ENCODE measurements at regions not wholly inside any gene's neighbourhood (a gene's known extent, or its start where the extent isn't known, plus 50 kb on each side); places are given as distances from the start of the nearest gene placed in this dataset.

GRCh38 chr5:3300726-3301125 is 294.9 kb upstream of the IRX1 start:
- WGBS, 2 donors (ENCODE audit: low coverage in 1 of 2), result 19 to 50% methylated on average over 3 to 13 of the region's 13 CpGs
- intact Hi-C loops (cut with DNase I; ENCODE audit: low total_unique reads) (no loop called here), in situ Hi-C loops (cut with MboI; ENCODE audit: low pct_ligation_motif_present in 1 of 4, low pct_unique_long_range_greater_than_20kb in 1 of 4, low sequenced_read_pairs in 3 of 4) (no loop called here)
- no peaks in the 10 kb centered on the region for H3K36me3 ChIP-seq
- no peak overlapping the region for H3K27ac ChIP-seq
- H3K4me3 ChIP-seq, result no peak overlapping the region
- no peaks in the 10 kb centered on the region for H3K27me3 ChIP-seq
- H3K4me1 ChIP-seq, result no peaks in the 10 kb centered on the region
- no peaks in the 10 kb centered on the region for H3K9me3 ChIP-seq
- DNase-seq, result no peak
- TF ChIP-seq POLR2A (IDR thresholded peaks at IDR 0.05), result no peak
- no peak for TF ChIP-seq CTCF (IDR thresholded peaks at IDR 0.05)
- no peak for TF ChIP-seq EP300 (IDR thresholded peaks at IDR 0.05; ENCODE audit: low read depth)
- no peak for TF ChIP-seq POLR2AphosphoS5 (IDR thresholded peaks at IDR 0.05)

- Histone ChIP-seq H3K36me3 (no peaks in the 10 kb centered on the region), H3K27ac (no peak overlapping the region), H3K9me3 (no peaks in the 10 kb centered on the region), H3K4me1 (no peaks in the 10 kb centered on the region), H3K4me3 (no peak overlapping the region), H3K27me3 (no peaks in the 10 kb centered on the region)
- DNase-seq, result no peak
- 70 to 74% methylated on average over 3 to 7 of the region's 7 CpGs for WGBS, 2 donors (ENCODE audit: low coverage in 1 of 2)
- in situ Hi-C loops (cut with MboI; ENCODE audit: low pct_ligation_motif_present in 1 of 4, low pct_unique_long_range_greater_than_20kb in 1 of 4, low sequenced_read_pairs in 3 of 4), result no loop called here
- intact Hi-C loops (cut with DNase I; ENCODE audit: low total_unique reads), result no loop called here
- TF ChIP-seq POLR2AphosphoS5 (IDR thresholded peaks at IDR 0.05) (no peak), EP300 (IDR thresholded peaks at IDR 0.05; ENCODE audit: low read depth) (no peak), CTCF (IDR thresholded peaks at IDR 0.05) (no peak), POLR2A (IDR thresholded peaks at IDR 0.05) (no peak)
These were observed 296.2 kb upstream of the IRX1 start for GRCh38 chr5:3299441-3299840.

GRCh38 chr5:3297853-3298252 is 297.8 kb upstream of the IRX1 start:
- no peaks in the 10 kb centered on the region for H3K4me1 ChIP-seq
- in situ Hi-C loops (cut with MboI; ENCODE audit: low pct_ligation_motif_present in 1 of 4, low pct_unique_long_range_greater_than_20kb in 1 of 4, low sequenced_read_pairs in 3 of 4) (no loop called here), intact Hi-C loops (cut with DNase I; ENCODE audit: low total_unique reads) (no loop called here)
- no peak overlapping the region for H3K4me3 ChIP-seq
- no peaks in the 10 kb centered on the region for H3K36me3 ChIP-seq
- H3K27ac ChIP-seq, result no peak overlapping the region
- TF ChIP-seq CTCF (IDR thresholded peaks at IDR 0.05) (no peak), POLR2A (IDR thresholded peaks at IDR 0.05) (no peak), EP300 (IDR thresholded peaks at IDR 0.05; ENCODE audit: low read depth) (no peak), POLR2AphosphoS5 (IDR thresholded peaks at IDR 0.05) (no peak)
- no peak for DNase-seq
- H3K9me3 ChIP-seq, result no peaks in the 10 kb centered on the region
- WGBS, 2 donors (ENCODE audit: low coverage in 1 of 2), result 62 to 82% methylated on average over 3 of the region's 3 CpGs
- H3K27me3 ChIP-seq, result no peaks in the 10 kb centered on the region

- no peak for DNase-seq
- in situ Hi-C loops (cut with MboI; ENCODE audit: low pct_ligation_motif_present in 1 of 4, low pct_unique_long_range_greater_than_20kb in 1 of 4, low sequenced_read_pairs in 3 of 4) (no loop called here), intact Hi-C loops (cut with DNase I; ENCODE audit: low total_unique reads) (no loop called here)
- H3K27ac ChIP-seq, result no peak overlapping the region
- no peak overlapping the region for H3K4me3 ChIP-seq
- H3K4me1 ChIP-seq, result no peaks in the 10 kb centered on the region
- 79 to 92% methylated on average over 11 to 18 of the region's 18 CpGs for WGBS, 2 donors (ENCODE audit: low coverage in 1 of 2)
- TF ChIP-seq CTCF (IDR thresholded peaks at IDR 0.05) (no peak), POLR2AphosphoS5 (IDR thresholded peaks at IDR 0.05) (no peak), EP300 (IDR thresholded peaks at IDR 0.05; ENCODE audit: low read depth) (no peak), POLR2A (IDR thresholded peaks at IDR 0.05) (no peak)
- no peaks in the 10 kb centered on the region for H3K9me3 ChIP-seq
- H3K36me3 ChIP-seq, result no peaks in the 10 kb centered on the region
- no peaks in the 10 kb centered on the region for H3K27me3 ChIP-seq
These were observed 307.3 kb upstream of the IRX1 start for GRCh38 chr5:3288325-3288724.

Measured in transverse colon (tissue), 4 donors.